ENCODE measurements at regions not wholly inside any gene's neighbourhood (a gene's known extent, or its start where the extent isn't known, plus 50 kb on each side); places are given as distances from the start of the nearest gene placed in this dataset.

- peak; percentile 38 for DNase-seq
Measured at GRCh38 chr14:53896726-53897125, 59.9 kb downstream of the BMP4 start.

GRCh38 chr14:53894456-53894855 lies 62.2 kb downstream of the BMP4 start:
- DNase-seq: peak; percentile 82

- no peak for DNase-seq
Measured at GRCh38 chr14:53893374-53893773, 63.3 kb downstream of the BMP4 start.

GRCh38 chr14:53890611-53891101 lies 66.0 kb downstream of the BMP4 start:
- peak; percentile 30 for DNase-seq

GRCh38 chr14:53888535-53889386 lies 67.9 kb downstream of the BMP4 start:
- no peak for DNase-seq

GRCh38 chr14:53885136-53885640 lies 71.4 kb downstream of the BMP4 start:
- DNase-seq: no peak

- no peak for DNase-seq
Measured at GRCh38 chr14:53884601-53885000, 72.0 kb downstream of the BMP4 start.

GRCh38 chr14:53883739-53884138 lies 72.9 kb downstream of the BMP4 start:
- no peak for DNase-seq

GRCh38 chr14:53882684-53883083 lies 73.9 kb downstream of the BMP4 start:
- DNase-seq: no peak

- no peak for DNase-seq
Measured at GRCh38 chr14:53881921-53882320, 74.7 kb downstream of the BMP4 start.

- DNase-seq: peak; percentile 82
Measured at GRCh38 chr14:53881161-53881871, 75.3 kb downstream of the BMP4 start.

GRCh38 chr14:53880761-53881160 lies 75.9 kb downstream of the BMP4 start:
- DNase-seq: no peak

GRCh38 chr14:53879747-53880146 lies 76.9 kb downstream of the BMP4 start:
- no peak for DNase-seq

- DNase-seq: no peak
Measured at GRCh38 chr14:53879022-53879686, 77.5 kb downstream of the BMP4 start.

- DNase-seq: peak; percentile 32
Measured at GRCh38 chr14:53875324-53875897, 81.2 kb downstream of the BMP4 start.

GRCh38 chr14:53874704-53875103 lies 81.9 kb downstream of the BMP4 start:
- DNase-seq: no peak

- DNase-seq: peak; percentile 23
Measured at GRCh38 chr14:53872681-53873089, 83.9 kb downstream of the BMP4 start.

- DNase-seq: no peak
Measured at GRCh38 chr14:53871951-53872350, 84.7 kb downstream of the BMP4 start.

- no peak for DNase-seq
Measured at GRCh38 chr14:53871011-53871410, 85.6 kb downstream of the BMP4 start.

GRCh38 chr14:53865711-53866110 lies 90.9 kb downstream of the BMP4 start:
- DNase-seq: no peak

- no peak for DNase-seq
Measured at GRCh38 chr14:53861781-53862180, 94.8 kb downstream of the BMP4 start.

- DNase-seq: no peak
Measured at GRCh38 chr14:53858345-53858684, 98.3 kb downstream of the BMP4 start.

Measured in fibroblast of skin of right biceps (primary cell).